Thymus (tissue), 11 donors: ENCODE measurements at regions not wholly inside any gene's neighbourhood (a gene's known extent, or its start where the extent isn't known, plus 50 kb on each side); places are given as distances from the start of the nearest gene placed in this dataset.
"Not testable (repeated sequence)": the region's sequence is repeated elsewhere in the genome, so short reads cannot be mapped to it uniquely, and the experiment has no call there.

Source experiments
- DNase-seq, 9 donors: peaks; one replicate each; pipeline ENCODE4 v3.0.0-alpha.2; 2013; ENCODE audit warnings: low spot score in 9 of 9, low read depth in 6 of 9, missing footprints in 1 of 9
- H3K27ac ChIP-seq, 2 donors: one replicate each; pipeline ENCODE4 v1.5.1; 2013; ENCODE audit warnings: control low read depth in 1 of 2, low read depth in 1 of 2, low read length in 1 of 2, mild to moderate bottlenecking in 1 of 2, moderate library complexity in 1 of 2
- H3K27me3 ChIP-seq, 2 donors: one replicate each; pipeline ENCODE4 v1.5.1; 2013; ENCODE audit warnings: low read length in 1 of 2; ENCODE audit not compliant: control insufficient read depth in 2 of 2, insufficient read depth in 1 of 2
- H3K36me3 ChIP-seq, 2 donors: one replicate each; pipeline ENCODE4 v1.5.1; 2013; ENCODE audit warnings: low read length in 1 of 2, mild to moderate bottlenecking in 1 of 2, moderate library complexity in 1 of 2; ENCODE audit not compliant: control insufficient read depth in 2 of 2, insufficient read depth in 2 of 2
- H3K4me1 ChIP-seq, 2 donors: one replicate each; pipeline ENCODE4 v1.5.1; 2013; ENCODE audit warnings: low read length in 2 of 2; ENCODE audit not compliant: control insufficient read depth in 2 of 2, insufficient read depth in 2 of 2
- H3K4me3 ChIP-seq, 2 donors: one replicate each; pipeline ENCODE4 v1.5.1; 2013; ENCODE audit warnings: low read length in 2 of 2, control low read depth in 1 of 2, mild to moderate bottlenecking in 1 of 2
- H3K9me3 ChIP-seq, 2 donors: one replicate each; pipeline ENCODE4 v1.5.1; 2013; ENCODE audit warnings: low read length in 1 of 2, mild to moderate bottlenecking in 1 of 2; ENCODE audit not compliant: control insufficient read depth in 2 of 2, insufficient read depth in 1 of 2
- WGBS: extraction: QIAGEN DNeasy Blood & Tissue Kit; methylation state at CpG from one replicate; pipeline ENCODE4 v1.1.7; 2013; 5-methylcytosine and 5-hydroxymethylcytosine counted together
- donor health status: healthy.

GRCh38 chr7:138245682-138246081 lies 169.4 kb downstream of the AKR1D1 start:
- no peaks in the 10 kb centered on the region for H3K27me3 ChIP-seq
- no peak overlapping the region for H3K4me3 ChIP-seq
- 95% methylated on average over 1 of the region's 1 CpG for WGBS
- no peak overlapping the region for H3K27ac ChIP-seq
- H3K36me3 ChIP-seq, result no peaks in the 10 kb centered on the region
- H3K4me1 ChIP-seq, result no peaks in the 10 kb centered on the region
- peaks cover 0 to 1% of the 10 kb centered on the region in 2 donors for H3K9me3 ChIP-seq
- no peak for DNase-seq

GRCh38 chr7:138246428-138246827 lies 170.2 kb downstream of the AKR1D1 start:
- no peak overlapping the region for H3K27ac ChIP-seq

GRCh38 chr7:138247081-138247480 lies 170.8 kb downstream of the AKR1D1 start:
- 97% methylated on average over 1 of the region's 1 CpG for WGBS
- DNase-seq, result no peak
- Histone ChIP-seq H3K27me3 (no peaks in the 10 kb centered on the region), H3K36me3 (no peaks in the 10 kb centered on the region), H3K27ac (no peak overlapping the region), H3K4me3 (no peak overlapping the region), H3K4me1 (no peaks in the 10 kb centered on the region), H3K9me3 (peaks cover 0 to 1% of the 10 kb centered on the region in 2 donors)

More at GRCh38 chr7:138246428-138246827, 170.2 kb downstream of the AKR1D1 start:
- H3K4me1 ChIP-seq, result no peaks in the 10 kb centered on the region
- H3K27me3 ChIP-seq, result no peaks in the 10 kb centered on the region
- DNase-seq, result no peak
- peaks cover 0 to 1% of the 10 kb centered on the region in 2 donors for H3K9me3 ChIP-seq
- WGBS, result 90% methylated on average over 5 of the region's 5 CpGs
- H3K4me3 ChIP-seq, result no peak overlapping the region
- no peaks in the 10 kb centered on the region for H3K36me3 ChIP-seq

GRCh38 chr7:138247568-138248333 lies 171.5 kb downstream of the AKR1D1 start:
- Histone ChIP-seq H3K27me3 (no peaks in the 10 kb centered on the region), H3K9me3 (peaks cover 0 to 1% of the 10 kb centered on the region in 2 donors), H3K4me3 (no peak overlapping the region), H3K27ac (no peak overlapping the region), H3K36me3 (no peaks in the 10 kb centered on the region), H3K4me1 (no peaks in the 10 kb centered on the region)
- no peak for DNase-seq
- WGBS, result 83% methylated on average over 9 of the region's 9 CpGs

DNA sequence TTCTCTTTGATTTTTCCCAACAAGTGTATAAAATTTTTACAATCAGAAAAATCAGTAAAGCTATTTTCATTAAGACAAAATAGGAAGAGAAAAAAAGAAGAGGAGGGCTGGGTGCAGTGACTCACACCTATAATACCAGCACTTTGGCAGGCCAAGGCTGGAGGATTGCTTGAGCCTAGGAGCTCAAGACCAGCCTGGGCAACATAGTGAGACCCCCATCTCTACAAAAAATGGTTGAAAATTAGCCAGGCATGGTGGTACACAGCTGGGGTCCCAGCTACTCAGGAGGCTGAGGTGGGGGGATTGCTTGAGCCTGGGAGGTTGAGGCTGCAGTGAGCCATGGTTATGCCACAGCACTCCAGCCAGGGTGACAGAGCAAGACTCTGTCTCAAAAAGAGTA lies 172.3 kb downstream of the AKR1D1 start:
- H3K4me1 ChIP-seq, result no peaks in the 10 kb centered on the region
- H3K9me3 ChIP-seq, result peaks cover 0 to 1% of the 10 kb centered on the region in 2 donors
- no peak for DNase-seq
- no peaks in the 10 kb centered on the region for H3K36me3 ChIP-seq
- no peak overlapping the region for H3K4me3 ChIP-seq
- no peaks in the 10 kb centered on the region for H3K27me3 ChIP-seq
- no peak overlapping the region for H3K27ac ChIP-seq

DNA sequence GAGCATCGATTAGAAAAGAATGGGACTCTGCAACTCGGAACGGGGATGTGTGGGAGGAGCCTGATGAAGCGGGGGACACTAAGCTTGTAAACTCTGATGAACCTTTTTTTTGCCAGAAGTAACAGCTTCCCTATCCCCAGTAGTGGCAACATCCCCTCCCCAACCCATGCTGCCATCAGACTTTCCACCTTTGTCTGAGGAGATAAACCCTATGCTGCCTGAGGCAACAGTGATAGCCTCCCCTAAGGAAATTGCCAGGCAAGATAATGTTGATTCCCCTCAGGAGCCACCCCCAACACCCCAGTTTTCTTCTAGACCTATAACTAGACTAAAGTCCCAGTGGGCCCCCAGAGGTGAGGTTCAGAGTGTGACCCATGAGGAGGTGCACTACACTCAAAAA lies 173.7 kb downstream of the AKR1D1 start:
- Histone ChIP-seq H3K4me1 (no peaks in the 10 kb centered on the region), H3K4me3 (no peak overlapping the region), H3K9me3 (peaks cover 0 to 1% of the 10 kb centered on the region in 2 donors), H3K27me3 (no peaks in the 10 kb centered on the region), H3K36me3 (no peaks in the 10 kb centered on the region), H3K27ac (no peak overlapping the region)
- 98% methylated on average over 4 of the region's 4 CpGs for WGBS
- no peak for DNase-seq

DNA sequence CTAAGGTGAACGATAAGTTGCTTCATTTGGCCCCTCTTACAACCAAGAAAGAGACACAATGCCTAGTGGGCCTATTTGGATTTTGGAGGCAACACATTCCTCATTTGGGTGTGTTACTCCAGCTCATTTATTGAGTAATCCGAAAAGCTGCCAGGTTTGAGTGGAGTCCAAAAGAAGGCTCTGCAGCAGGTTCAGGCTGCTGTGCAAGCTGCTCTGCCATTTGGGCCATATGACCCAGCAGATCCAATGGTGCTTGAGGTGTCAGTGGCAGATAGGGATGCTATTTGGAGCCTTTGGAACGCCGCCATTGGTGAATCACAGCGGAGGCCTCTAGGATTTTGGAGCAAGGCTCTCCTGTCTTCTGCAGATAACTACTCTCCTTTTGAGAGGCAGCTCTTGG lies 176.4 kb downstream of the AKR1D1 start:
- not testable (repeated sequence) for H3K9me3 ChIP-seq, H3K4me3 ChIP-seq, H3K27me3 ChIP-seq, H3K27ac ChIP-seq, H3K4me1 ChIP-seq, H3K36me3 ChIP-seq, DNase-seq
- WGBS, result 97% methylated on average over 5 of the region's 5 CpGs

GRCh38 chr7:138254444-138254843 lies 178.2 kb downstream of the AKR1D1 start:
- H3K36me3 ChIP-seq, result no peaks in the 10 kb centered on the region
- no peaks in the 10 kb centered on the region for H3K4me1 ChIP-seq
- DNase-seq, result no peak
- H3K9me3 ChIP-seq, result no peaks in the 10 kb centered on the region
- no peaks in the 10 kb centered on the region for H3K27me3 ChIP-seq
- no peak overlapping the region for H3K27ac ChIP-seq
- no peak overlapping the region for H3K4me3 ChIP-seq
- 77% methylated on average over 5 of the region's 5 CpGs for WGBS

GRCh38 chr7:138257459-138258196 lies 181.4 kb downstream of the AKR1D1 start:
- H3K9me3 ChIP-seq, result no peaks in the 10 kb centered on the region
- H3K27me3 ChIP-seq, result no peaks in the 10 kb centered on the region
- H3K27ac ChIP-seq, result no peak overlapping the region
- 27% methylated on average over 10 of the region's 10 CpGs for WGBS
- H3K4me3 ChIP-seq, result no peak overlapping the region
- no peaks in the 10 kb centered on the region for H3K36me3 ChIP-seq
- no peaks in the 10 kb centered on the region for H3K4me1 ChIP-seq
- DNase-seq, result peak in 1 of 9 donors; percentile 18
